Chondrocyte (in vitro differentiated cells): ENCODE measurements at regions not wholly inside any gene's neighbourhood (a gene's known extent, or its start where the extent isn't known, plus 50 kb on each side); places are given as distances from the start of the nearest gene placed in this dataset.

Experiments used
- DNase-seq: peaks from one replicate; pipeline ENCODE4 v3.0.0; 2021; ENCODE audit warnings: mixed read lengths, low spot score
- H3K27ac Mint-ChIP-seq: one replicate; pipeline ENCODE4 v1.8.0; 2021; ENCODE audit warnings: mild to moderate bottlenecking, moderate library complexity, mixed read lengths; ENCODE audit not compliant: unreplicated experiment
- H3K27me3 Mint-ChIP-seq: 2 replicates; pipeline ENCODE4 v1.8.0; 2021; ENCODE audit warnings: low read depth, mixed read lengths
- H3K36me3 Mint-ChIP-seq: 2 replicates; pipeline ENCODE4 v1.8.0; 2021; ENCODE audit warnings: low read depth, mixed read lengths
- H3K4me1 Mint-ChIP-seq: 2 replicates; pipeline ENCODE4 v1.8.0; 2021; ENCODE audit warnings: low read depth, mild to moderate bottlenecking, mixed read lengths
- H3K4me3 Mint-ChIP-seq: one replicate; pipeline ENCODE4 v1.8.0; 2021; ENCODE audit warnings: mild to moderate bottlenecking, moderate library complexity, mixed read lengths; ENCODE audit not compliant: unreplicated experiment
- H3K9me3 Mint-ChIP-seq: 2 replicates; pipeline ENCODE4 v1.8.0; 2021; ENCODE audit warnings: low read depth, mixed read lengths
- CTCF ChIP-seq: fragments of 200-600 bp; sonication (generic); IDR thresholded peaks from 2 replicates; pipeline ENCODE4 v1.5.0; 2021; ENCODE audit warnings: antibody characterized with exemption, mild to moderate bottlenecking, moderate library complexity

GRCh38 chr18:79600141-79600540 lies 79.5 kb upstream of the CTDP1 start:
- Mint-ChIP-seq H3K4me3 (no peak overlapping the region), H3K27ac (no peak overlapping the region), H3K4me1 (no peaks in the 10 kb centered on the region), H3K36me3 (no peaks in the 10 kb centered on the region), H3K27me3 (peaks cover 22% of the 10 kb centered on the region), H3K9me3 (no peaks in the 10 kb centered on the region)
- no peak for TF ChIP-seq CTCF
- DNase-seq: peak; percentile 75

GRCh38 chr18:79600596-79600995 lies 79.0 kb upstream of the CTDP1 start:
- no peak for TF ChIP-seq CTCF
- H3K9me3 Mint-ChIP-seq: no peaks in the 10 kb centered on the region
- DNase-seq: no peak
- H3K4me1 Mint-ChIP-seq: no peaks in the 10 kb centered on the region
- no peak overlapping the region for H3K27ac Mint-ChIP-seq
- no peak overlapping the region for H3K4me3 Mint-ChIP-seq
- peaks cover 18% of the 10 kb centered on the region for H3K27me3 Mint-ChIP-seq
- H3K36me3 Mint-ChIP-seq: no peaks in the 10 kb centered on the region

GRCh38 chr18:79601234-79601633 lies 78.4 kb upstream of the CTDP1 start:
- H3K27me3 Mint-ChIP-seq: peaks cover 12% of the 10 kb centered on the region
- DNase-seq: no peak
- H3K4me3 Mint-ChIP-seq: no peak overlapping the region
- H3K9me3 Mint-ChIP-seq: no peaks in the 10 kb centered on the region
- H3K36me3 Mint-ChIP-seq: no peaks in the 10 kb centered on the region
- no peak overlapping the region for H3K27ac Mint-ChIP-seq
- no peaks in the 10 kb centered on the region for H3K4me1 Mint-ChIP-seq
- no peak for TF ChIP-seq CTCF

GRCh38 chr18:79603321-79604204 lies 76.0 kb upstream of the CTDP1 start:
- Mint-ChIP-seq H3K27me3 (peaks cover 2% of the 10 kb centered on the region), H3K4me3 (no peak overlapping the region)

More at GRCh38 chr18:79603321-79604204, 76.0 kb upstream of the CTDP1 start:
- H3K4me1 Mint-ChIP-seq: no peaks in the 10 kb centered on the region
- no peaks in the 10 kb centered on the region for H3K36me3 Mint-ChIP-seq
- no peaks in the 10 kb centered on the region for H3K9me3 Mint-ChIP-seq
- peak; percentile 81 for DNase-seq
- no peak overlapping the region for H3K27ac Mint-ChIP-seq
- no peak for TF ChIP-seq CTCF
